Immature natural killer cell (primary cell): ENCODE measurements at regions not wholly inside any gene's neighbourhood (a gene's known extent, or its start where the extent isn't known, plus 50 kb on each side); places are given as distances from the start of the nearest gene placed in this dataset.
"Not testable (repeated sequence)": the region's sequence is repeated elsewhere in the genome, so short reads cannot be mapped to it uniquely, and the experiment has no call there.

Experiments
- DNase-seq, 3 donors: peaks; one replicate each; pipeline ENCODE4 v3.0.0; 2022; ENCODE audit warnings: mixed read lengths in 1 of 3
- H3K27ac Mint-ChIP-seq, 6 donors: one replicate each; pipeline ENCODE4 v1.8.0; 2020; ENCODE audit warnings: mixed read lengths in 6 of 6, mild to moderate bottlenecking in 5 of 6, inconsistent platforms in 4 of 6, moderate library complexity in 3 of 6
- H3K27me3 Mint-ChIP-seq, 3 donors: one replicate each; pipeline ENCODE4 v1.8.0; 2020 to 2021; ENCODE audit warnings: low read depth in 3 of 3, mild to moderate bottlenecking in 3 of 3, mixed read lengths in 3 of 3, moderate library complexity in 3 of 3, inconsistent platforms in 1 of 3
- H3K36me3 Mint-ChIP-seq, 3 donors: one replicate each; pipeline ENCODE4 v1.8.0; 2020; ENCODE audit warnings: mixed read lengths in 3 of 3, inconsistent platforms in 2 of 3, mild to moderate bottlenecking in 2 of 3
- H3K4me1 Mint-ChIP-seq, 2 donors: one replicate each; pipeline ENCODE4 v1.8.0; 2020; ENCODE audit warnings: inconsistent platforms in 2 of 2, mild to moderate bottlenecking in 2 of 2, mixed read lengths in 2 of 2, moderate library complexity in 1 of 2
- H3K4me3 Mint-ChIP-seq, 5 donors: one replicate each; pipeline ENCODE4 v1.8.0; 2020; ENCODE audit warnings: mild to moderate bottlenecking in 5 of 5, mixed read lengths in 5 of 5, inconsistent platforms in 3 of 5, moderate library complexity in 3 of 5
- H3K9me3 Mint-ChIP-seq, 6 donors: one replicate each; pipeline ENCODE4 v1.8.0; 2020; ENCODE audit warnings: mild to moderate bottlenecking in 6 of 6, mixed read lengths in 6 of 6, inconsistent platforms in 4 of 6, moderate library complexity in 3 of 6

GRCh38 chr10:35937546-35937945 is 295.4 kb upstream of the FZD8 start:
- no peaks in the 10 kb centered on the region for H3K36me3 Mint-ChIP-seq
- H3K4me3 Mint-ChIP-seq: no peak overlapping the region
- DNase-seq: no peak

GRCh38 chr10:35934642-35934995 is 292.5 kb upstream of the FZD8 start:
- Mint-ChIP-seq H3K27ac (no peak overlapping the region), H3K27me3 (peaks cover 2 to 4% (median 2%) of the 10 kb centered on the region in 3 donors), H3K4me3 (no peak overlapping the region), H3K4me1 (no peaks in the 10 kb centered on the region), H3K9me3 (peaks cover 0 to 10% (median 4%) of the 10 kb centered on the region in 6 donors), H3K36me3 (no peaks in the 10 kb centered on the region)
- DNase-seq: no peak

More at GRCh38 chr10:35937546-35937945, 295.4 kb upstream of the FZD8 start:
- H3K4me1 Mint-ChIP-seq: no peaks in the 10 kb centered on the region
- H3K27ac Mint-ChIP-seq: no peak overlapping the region
- H3K9me3 Mint-ChIP-seq: peaks cover 0 to 10% (median 4%) of the 10 kb centered on the region in 6 donors
- H3K27me3 Mint-ChIP-seq: peaks cover 2 to 4% (median 2%) of the 10 kb centered on the region in 3 donors

GRCh38 chr10:35933940-35934641 is 292.0 kb upstream of the FZD8 start:
- DNase-seq: no peak
- Mint-ChIP-seq H3K27me3 (peaks cover 2 to 4% (median 2%) of the 10 kb centered on the region in 3 donors), H3K27ac (no peak overlapping the region), H3K9me3 (peaks cover 0 to 9% (median 4%) of the 10 kb centered on the region in 6 donors), H3K4me1 (no peaks in the 10 kb centered on the region), H3K36me3 (no peaks in the 10 kb centered on the region), H3K4me3 (no peak overlapping the region)

GRCh38 chr10:35933491-35933890 is 291.4 kb upstream of the FZD8 start:
- DNase-seq: no peak
- H3K27ac Mint-ChIP-seq: no peak overlapping the region
- no peaks in the 10 kb centered on the region for H3K4me1 Mint-ChIP-seq
- peaks cover 2 to 4% (median 2%) of the 10 kb centered on the region in 3 donors for H3K27me3 Mint-ChIP-seq
- peaks cover 0 to 9% (median 4%) of the 10 kb centered on the region in 6 donors for H3K9me3 Mint-ChIP-seq
- H3K4me3 Mint-ChIP-seq: no peak overlapping the region
- H3K36me3 Mint-ChIP-seq: no peaks in the 10 kb centered on the region

GRCh38 chr10:35929962-35930361 is 287.9 kb upstream of the FZD8 start:
- not testable (repeated sequence) for H3K9me3 Mint-ChIP-seq, H3K4me3 Mint-ChIP-seq, H3K27me3 Mint-ChIP-seq, H3K27ac Mint-ChIP-seq, H3K36me3 Mint-ChIP-seq, DNase-seq, H3K4me1 Mint-ChIP-seq

- Mint-ChIP-seq H3K9me3 (peaks cover 0 to 5% (median 0%) of the 10 kb centered on the region in 6 donors), H3K27ac (no peak overlapping the region), H3K4me1 (no peaks in the 10 kb centered on the region), H3K4me3 (no peak overlapping the region), H3K27me3 (peaks cover 0 to 3% (median 2%) of the 10 kb centered on the region in 3 donors), H3K36me3 (no peaks in the 10 kb centered on the region)
- no peak for DNase-seq
These were observed 286.7 kb upstream of the FZD8 start for GRCh38 chr10:35928748-35929147.

GRCh38 chr10:35927990-35928488 is 285.9 kb upstream of the FZD8 start:
- Mint-ChIP-seq H3K4me3 (no peak overlapping the region), H3K27ac (no peak overlapping the region), H3K36me3 (no peaks in the 10 kb centered on the region), H3K27me3 (peaks cover 0 to 3% (median 2%) of the 10 kb centered on the region in 3 donors), H3K9me3 (peaks cover 0 to 2% (median 0%) of the 10 kb centered on the region in 6 donors), H3K4me1 (no peaks in the 10 kb centered on the region)
- no peak for DNase-seq

- Mint-ChIP-seq H3K27me3 (peaks cover 0 to 3% (median 2%) of the 10 kb centered on the region in 3 donors), H3K9me3 (peaks cover 0 to 2% (median 0%) of the 10 kb centered on the region in 6 donors), H3K4me3 (no peak overlapping the region), H3K27ac (no peak overlapping the region), H3K4me1 (no peaks in the 10 kb centered on the region), H3K36me3 (no peaks in the 10 kb centered on the region)
- DNase-seq: no peak
These were observed 285.2 kb upstream of the FZD8 start for GRCh38 chr10:35927341-35927740.

- peaks cover 0 to 2% (median 0%) of the 10 kb centered on the region in 6 donors for H3K9me3 Mint-ChIP-seq
- no peak overlapping the region for H3K27ac Mint-ChIP-seq
- H3K27me3 Mint-ChIP-seq: peaks cover 0 to 3% (median 2%) of the 10 kb centered on the region in 3 donors
- no peaks in the 10 kb centered on the region for H3K4me1 Mint-ChIP-seq
- no peak for DNase-seq
- no peaks in the 10 kb centered on the region for H3K36me3 Mint-ChIP-seq
- H3K4me3 Mint-ChIP-seq: no peak overlapping the region
These were observed 284.8 kb upstream of the FZD8 start for GRCh38 chr10:35926846-35927245.

GRCh38 chr10:35925493-35925892 is 283.4 kb upstream of the FZD8 start:
- Mint-ChIP-seq H3K27ac (no peak overlapping the region), H3K9me3 (peaks cover 0 to 2% (median 0%) of the 10 kb centered on the region in 6 donors), H3K4me3 (no peak overlapping the region), H3K36me3 (no peaks in the 10 kb centered on the region), H3K27me3 (peaks cover 0 to 3% (median 2%) of the 10 kb centered on the region in 3 donors), H3K4me1 (no peaks in the 10 kb centered on the region)
- DNase-seq: no peak

GRCh38 chr10:35924759-35925158 is 282.7 kb upstream of the FZD8 start:
- H3K4me3 Mint-ChIP-seq: no peak overlapping the region
- H3K9me3 Mint-ChIP-seq: peaks cover 0 to 7% (median 0%) of the 10 kb centered on the region in 6 donors
- H3K27ac Mint-ChIP-seq: no peak overlapping the region
- DNase-seq: no peak
- no peaks in the 10 kb centered on the region for H3K36me3 Mint-ChIP-seq
- no peaks in the 10 kb centered on the region for H3K4me1 Mint-ChIP-seq
- peaks cover 0 to 4% (median 3%) of the 10 kb centered on the region in 3 donors for H3K27me3 Mint-ChIP-seq

GRCh38 chr10:35922876-35923600 is 280.9 kb upstream of the FZD8 start:
- no peaks in the 10 kb centered on the region for H3K4me1 Mint-ChIP-seq
- H3K9me3 Mint-ChIP-seq: peaks cover 0 to 9% (median 0%) of the 10 kb centered on the region in 6 donors
- no peaks in the 10 kb centered on the region for H3K36me3 Mint-ChIP-seq
- H3K4me3 Mint-ChIP-seq: no peak overlapping the region
- DNase-seq: no peak
- peaks cover 0 to 4% (median 3%) of the 10 kb centered on the region in 3 donors for H3K27me3 Mint-ChIP-seq
- H3K27ac Mint-ChIP-seq: no peak overlapping the region

- Mint-ChIP-seq H3K4me3 (no peak overlapping the region), H3K4me1 (no peaks in the 10 kb centered on the region), H3K9me3 (peaks cover 0 to 9% (median 3%) of the 10 kb centered on the region in 6 donors), H3K36me3 (peaks cover 0 to 4% (median 0%) of the 10 kb centered on the region in 3 donors), H3K27me3 (peaks cover 2 to 5% (median 4%) of the 10 kb centered on the region in 3 donors), H3K27ac (no peak overlapping the region)
- no peak for DNase-seq
These were observed 279.8 kb upstream of the FZD8 start for GRCh38 chr10:35921866-35922350.

- peaks cover 0 to 4% (median 0%) of the 10 kb centered on the region in 3 donors for H3K36me3 Mint-ChIP-seq
- H3K9me3 Mint-ChIP-seq: peaks cover 0 to 9% (median 4%) of the 10 kb centered on the region in 6 donors
- H3K27me3 Mint-ChIP-seq: peaks cover 2 to 8% (median 4%) of the 10 kb centered on the region in 3 donors
- H3K4me1 Mint-ChIP-seq: no peaks in the 10 kb centered on the region
- H3K4me3 Mint-ChIP-seq: no peak overlapping the region
- no peak for DNase-seq
- H3K27ac Mint-ChIP-seq: no peak overlapping the region
These were observed 274.7 kb upstream of the FZD8 start for GRCh38 chr10:35916791-35917190.
